K562 (cell line): ENCODE measurements at regions not wholly inside any gene's neighbourhood (a gene's known extent, or its start where the extent isn't known, plus 50 kb on each side); places are given as distances from the start of the nearest gene placed in this dataset.

ENCODE experiments used
- ATF7 ChIP-seq: fragments of 450-650 bp; IDR thresholded peaks from 2 replicates; pipeline ENCODE4 v1.7.1; 2014; ENCODE audit warnings: mild to moderate bottlenecking, moderate library complexity
- CBFA2T3 ChIP-seq: fragments of 450-650 bp; IDR thresholded peaks from 2 replicates; pipeline ENCODE4 v1.6.1; 2017
- CTCF ChIP-seq, 3 experiments: IDR thresholded peaks in 2 of 3; conservative IDR thresholded peaks in 1 of 3; 2 replicates each; pipeline ENCODE4 v1.5.1; 2011 to 2012; ENCODE audit warnings: low read length in 3 of 3, mild to moderate bottlenecking in 3 of 3, control low read depth in 2 of 3, improper control_type of control experiment in 1 of 3, inconsistent platforms in 1 of 3, low read depth in 1 of 3, mixed read lengths in 1 of 3, moderate library complexity in 1 of 3; ENCODE audit not compliant: insufficient read depth in 2 of 3
- DNMT1 ChIP-seq: fragments of 450-650 bp; IDR thresholded peaks from 2 replicates; pipeline ENCODE4 v1.6.1; 2016; ENCODE audit warnings: antibody characterized with exemption, mild to moderate bottlenecking
- ELK3 ChIP-seq: fragments of 450-650 bp; formaldehyde crosslinking; IDR thresholded peaks from 2 replicates; pipeline ENCODE4 v1.4.0; 2020; ENCODE audit warnings: mild to moderate bottlenecking
- ETV1 ChIP-seq: fragments of 450-650 bp; conservative IDR thresholded peaks from 2 replicates; pipeline ENCODE4 v1.6.1; 2016; ENCODE audit warnings: missing genetic modification characterization, control low read depth, low read depth, missing compliant biosample characterization
- ETV5 ChIP-seq: sonication (generic); formaldehyde crosslinking; IDR thresholded peaks from 2 replicates; pipeline ENCODE4 v1.4.0; 2020; ENCODE audit warnings: low read depth, mild to moderate bottlenecking, missing genetic modification reagents
- FUS ChIP-seq: fragments of 200-400 bp; formaldehyde crosslinking; optimal IDR thresholded peaks from 2 replicates; pipeline ENCODE3; 2017; ENCODE audit warnings: low read depth, low read length
- GATA2 ChIP-seq: sonication (generic); formaldehyde crosslinking; IDR thresholded peaks from 2 replicates; pipeline ENCODE4 v1.4.0; 2020; ENCODE audit warnings: mild to moderate bottlenecking, missing genetic modification reagents
- HOXB6 ChIP-seq: fragments of 250-450 bp; sonication (Bioruptor Pico); IDR thresholded peaks from 2 replicates; pipeline ENCODE4 v1.5.1; 2022; ENCODE audit warnings: mild to moderate bottlenecking, borderline replicate concordance
- KDM5B ChIP-seq: fragments of 200-600 bp; sonication (generic); IDR thresholded peaks from 2 replicates; pipeline ENCODE4 v1.6.1; 2012; ENCODE audit warnings: low read depth, mild to moderate bottlenecking, moderate library complexity, low read length, control low read depth, inconsistent platforms; ENCODE audit not compliant: insufficient replicate concordance
- MBD2 ChIP-seq: sonication (generic); IDR thresholded peaks from 2 replicates; pipeline ENCODE4 v1.6.1; 2016; ENCODE audit warnings: low read depth, borderline replicate concordance
- MED1 ChIP-seq: sonication (generic); formaldehyde crosslinking; IDR thresholded peaks from 2 replicates; pipeline ENCODE4 v1.8.1; 2023; ENCODE audit warnings: missing genetic modification reagents, borderline replicate concordance
- PHB ChIP-seq: fragments of 250-450 bp; sonication (Bioruptor Pico); IDR thresholded peaks from 2 replicates; pipeline ENCODE4 v1.5.0; 2021
- RBM14 ChIP-seq: fragments of 200-400 bp; formaldehyde crosslinking; IDR thresholded peaks from 2 replicates; pipeline ENCODE4 v1.6.1; 2018; ENCODE audit warnings: low read depth, mild to moderate bottlenecking, low read length, moderate library complexity, borderline replicate concordance; ENCODE audit not compliant: insufficient read depth
- RUNX1 ChIP-seq: sonication (generic); IDR thresholded peaks from 2 replicates; pipeline ENCODE4 v1.6.1; 2016; ENCODE audit warnings: antibody characterized with exemption, low read depth
- SP1 ChIP-seq: sonication (generic); formaldehyde crosslinking; IDR thresholded peaks from 2 replicates; pipeline ENCODE4 v1.8.1; 2022; ENCODE audit warnings: mild to moderate bottlenecking, missing genetic modification reagents
- SP2 ChIP-seq: IDR thresholded peaks from 2 replicates; pipeline ENCODE4 v1.6.1; 2011; ENCODE audit warnings: mild to moderate bottlenecking, low read depth, low read length, moderate library complexity; ENCODE audit not compliant: poor library complexity, severe bottlenecking; ENCODE audit errors: extremely low read depth
- STAT5B ChIP-seq: fragments of 250-450 bp; sonication (Bioruptor Pico); IDR thresholded peaks from 2 replicates; pipeline ENCODE4 v1.8.0; 2021; ENCODE audit warnings: mild to moderate bottlenecking, inconsistent platforms
- TFAM ChIP-seq: fragments of 250-450 bp; sonication (Bioruptor Pico); conservative IDR thresholded peaks from 2 replicates; pipeline ENCODE4 v1.5.0; 2021; ENCODE audit warnings: mild to moderate bottlenecking, moderate library complexity
- ZBTB7A ChIP-seq: IDR thresholded peaks from 2 replicates; pipeline ENCODE4 v1.6.1; 2011; ENCODE audit warnings: low read depth, mild to moderate bottlenecking, low read length, moderate library complexity, borderline replicate concordance; ENCODE audit not compliant: control insufficient read depth
- ZFPM2 ChIP-seq: fragments of 250-450 bp; sonication (Bioruptor Pico); IDR thresholded peaks from 2 replicates; pipeline ENCODE4 v1.5.1; 2022; ENCODE audit warnings: mild to moderate bottlenecking
- ZHX1 ChIP-seq: fragments of 150-350 bp; conservative IDR thresholded peaks from 2 replicates; pipeline ENCODE4 v1.6.1; 2014; ENCODE audit warnings: low read length
- ZNF3 ChIP-seq: fragments of 250-450 bp; sonication (Bioruptor Pico); IDR thresholded peaks from 2 replicates; pipeline ENCODE4 v1.5.0; 2021; ENCODE audit warnings: mild to moderate bottlenecking, moderate library complexity

DNA sequence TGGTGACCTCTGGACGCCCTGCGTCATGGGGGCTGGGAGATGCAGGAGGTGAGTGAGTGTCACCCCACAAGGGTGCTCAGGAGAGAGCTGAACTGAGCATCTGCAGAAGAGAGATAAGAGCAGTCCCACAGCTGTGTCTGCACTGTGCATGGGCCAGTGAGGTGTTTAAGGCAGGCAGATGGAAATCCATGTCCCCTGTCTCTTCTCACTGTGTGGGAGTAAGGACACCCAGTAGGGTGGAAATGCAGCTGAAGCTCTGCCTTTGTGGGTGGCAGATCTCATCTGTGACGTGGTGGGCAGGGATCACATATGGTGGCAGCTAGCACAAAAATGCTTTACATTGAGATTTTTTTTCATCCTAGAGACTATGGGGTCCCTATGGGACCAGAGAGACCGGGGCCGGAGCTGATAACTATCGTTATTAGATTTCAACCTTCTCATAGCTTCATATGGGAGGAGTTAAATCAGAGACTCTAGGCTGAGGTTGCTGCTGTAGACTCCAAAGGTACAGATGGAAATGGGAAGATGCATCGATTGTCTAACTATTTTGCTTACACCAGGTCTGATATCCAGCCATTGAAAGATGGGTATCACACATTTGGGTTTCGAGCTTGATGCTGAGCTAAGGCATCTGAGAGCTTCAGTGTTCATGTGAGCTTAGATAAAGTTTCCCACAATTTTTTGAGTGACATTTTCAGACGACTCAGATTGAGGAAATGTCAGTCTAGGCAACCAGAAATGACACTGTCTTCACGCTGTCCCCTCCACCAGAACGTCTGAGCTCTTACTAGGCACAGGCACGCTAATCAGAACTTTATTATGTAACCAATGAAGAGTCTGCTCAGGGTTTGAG is 65.3 kb upstream of the PSEN2 start (continued):
- TF ChIP-seq CTCF (IDR thresholded peaks at IDR 0.05 in 2 of 3, conservative IDR thresholded peaks at IDR 0.05 in 1 of 3; ENCODE audit: insufficient read depth in 2 of 3, low read depth in 1 of 3, low read length in 3 of 3): no peak
- peak; percentile 100 for TF ChIP-seq CBFA2T3
- TF ChIP-seq GATA2: peak; percentile 96
- TF ChIP-seq PHB (CRISPR knock-in tag): no peak
- no peak for TF ChIP-seq ZHX1
- TF ChIP-seq SP1 (CRISPR knock-in tag): peak; percentile 71
- TF ChIP-seq RUNX1: peak; percentile 96
- TF ChIP-seq SP2: no peak
- no peak for TF ChIP-seq DNMT1
- no peak for TF ChIP-seq ETV5 (CRISPR knock-in tag)
- TF ChIP-seq MBD2: peak; percentile 89
- peak; percentile 76 for TF ChIP-seq ETV1 (tag)
- no peak for TF ChIP-seq HOXB6 (CRISPR knock-in tag)
- TF ChIP-seq ELK3 (CRISPR knock-in tag): no peak
- no peak for TF ChIP-seq KDM5B
- TF ChIP-seq ZBTB7A: peak; percentile 20; the same call in 1 of the 2 replicates
- TF ChIP-seq RBM14: no peak
- no peak for TF ChIP-seq TFAM
- no peak for TF ChIP-seq MED1 (CRISPR knock-in tag)
- no peak for TF ChIP-seq ZNF3 (CRISPR knock-in tag)
- no peak for TF ChIP-seq ZFPM2 (CRISPR knock-in tag)
- TF ChIP-seq STAT5B (CRISPR knock-in tag): no peak
- peak; percentile 93 for TF ChIP-seq ATF7
- TF ChIP-seq FUS: no peak
